GM12878 (cell line): ENCODE measurements at regions not wholly inside any gene's neighbourhood (a gene's known extent, or its start where the extent isn't known, plus 50 kb on each side); places are given as distances from the start of the nearest gene placed in this dataset.

Source experiments
- ATAC-seq: fragments of 200-7000 bp; cut with Tn5 transposase; 3 replicates; pipeline ENCODE4 v1.9.1; 2020; ENCODE audit warnings: mild to moderate bottlenecking, moderate library complexity
- BruUV-seq: library from RNA; stranded (reverse); fragments of 400-500 nt; replicated peaks from 2 replicates; lab custom pipeline; 2021; lab: Mats Ljungman, UMichigan
- CTCF ChIA-PET: fragments of 300-600 bp; sonication (Branson Sonifier 250); formaldehyde crosslinking; extraction: SDS; loops from one replicate; lab custom pipeline; 2021; ENCODE audit warnings: inconsistent platforms; lab: Yijun Ruan, JAX
- POLR2A ChIA-PET: fragments of 350-600 bp; formaldehyde crosslinking; extraction: SDS; loops from one replicate; lab custom pipeline; 2021; ENCODE audit warnings: inconsistent platforms; lab: Charles Lee
- RAD21 ChIA-PET: fragments of 300-600 bp; sonication (Branson Sonifier 250); formaldehyde crosslinking; loops from one replicate; lab custom pipeline; 2023; ENCODE audit warnings: antibody characterized with exemption; ENCODE audit not compliant: unreplicated experiment; lab: Charles Lee
- SMC1A ChIA-PET: fragments of 300-600 bp; sonication (Branson Sonifier 250); formaldehyde crosslinking; loops from one replicate; lab custom pipeline; 2023; ENCODE audit not compliant: unreplicated experiment, uncharacterized antibody; lab: Charles Lee
- DNase-seq: peaks from one replicate; pipeline ENCODE4 v3.0.0-alpha.2; 2011; ENCODE audit warnings: low read depth, low spot score
- FAIRE-seq: peaks from 3 replicates; lab custom pipeline; 2011; peaks lifted over from hg19 to GRCh38; lab: Jason Lieb, UNC
- H2AFZ ChIP-seq: 2 replicates; pipeline ENCODE4 v1.6.0; 2011; ENCODE audit warnings: low read depth, low read length, control low read depth; ENCODE audit not compliant: control insufficient read depth
- H3K27ac ChIP-seq: 2 replicates; pipeline ENCODE4 v1.5.1; 2011; ENCODE audit warnings: control low read depth; ENCODE audit not compliant: control insufficient read depth, insufficient read depth
- H3K27me3 ChIP-seq, 2 experiments: replicated peaks in 1 of 2; 2 replicates each; pipeline versions ENCODE4 v1.6.0 to v1.6.1; 2011; ENCODE audit warnings: low read length in 1 of 2; ENCODE audit not compliant: control insufficient read depth in 2 of 2, insufficient read depth in 2 of 2
- H3K36me3 ChIP-seq, 2 experiments: 2 replicates each; pipeline ENCODE4 v1.5.1; 2011; ENCODE audit warnings: low read length in 1 of 2; ENCODE audit not compliant: control insufficient read depth in 2 of 2, insufficient read depth in 2 of 2
- H3K4me1 ChIP-seq: 2 replicates; pipeline ENCODE4 v1.6.1; 2011; ENCODE audit warnings: mild to moderate bottlenecking, low read length, moderate library complexity, mixed read lengths; ENCODE audit not compliant: control insufficient read depth, insufficient read depth
- H3K4me2 ChIP-seq: 2 replicates; pipeline ENCODE4 v1.6.0; 2011; ENCODE audit warnings: control low read depth; ENCODE audit not compliant: control insufficient read depth, insufficient read depth
- H3K4me3 ChIP-seq: fragments of 200-600 bp; sonication (generic); 2 replicates; pipeline ENCODE4 v1.5.1; 2016
- H3K79me2 ChIP-seq: 2 replicates; pipeline ENCODE4 v1.6.0; 2011; ENCODE audit warnings: low read length; ENCODE audit not compliant: control insufficient read depth, insufficient read depth
- H3K9ac ChIP-seq: 2 replicates; pipeline ENCODE4 v1.8.0; 2011; ENCODE audit warnings: low read length, control low read depth, mixed read lengths; ENCODE audit not compliant: control insufficient read depth, insufficient read depth
- H3K9me3 ChIP-seq: replicated peaks from 3 replicates; pipeline ENCODE4 v1.5.1; 2011; ENCODE audit warnings: mild to moderate bottlenecking, low read length; ENCODE audit not compliant: control insufficient read depth, insufficient read depth
- H4K20me1 ChIP-seq: 2 replicates; pipeline ENCODE4 v1.6.0; 2011; ENCODE audit not compliant: control insufficient read depth, insufficient read depth
- BRCA1 ChIP-seq: IDR thresholded peaks from 2 replicates; pipeline ENCODE4 v1.6.1; 2011; ENCODE audit warnings: low read depth, low read length, improper control_type of control experiment
- EGR1 ChIP-seq, 2 experiments: IDR thresholded peaks; 1 replicate in 1 of 2; 2 replicates in 1 of 2; pipeline ENCODE4 v1.6.1; 2011 to 2012; ENCODE audit warnings: low read depth in 2 of 2, low read length in 2 of 2, borderline replicate concordance in 1 of 2, mild to moderate bottlenecking in 1 of 2, moderate library complexity in 1 of 2
- KDM1A ChIP-seq: fragments of 200-600 bp; sonication (generic); IDR thresholded peaks from 2 replicates; pipeline ENCODE4 v1.6.1; 2016; ENCODE audit warnings: borderline replicate concordance
- MYB ChIP-seq: fragments of 150-350 bp; IDR thresholded peaks from 2 replicates; pipeline ENCODE4 v1.6.1; 2014; ENCODE audit warnings: mild to moderate bottlenecking, low read depth, low read length, borderline replicate concordance
- PAX8 ChIP-seq: fragments of 450-650 bp; IDR thresholded peaks from 2 replicates; pipeline ENCODE4 v1.6.1; 2017; ENCODE audit warnings: mild to moderate bottlenecking, moderate library complexity
- POLR2A ChIP-seq: IDR thresholded peaks from 2 replicates; pipeline ENCODE4 v1.6.1; 2011; ENCODE audit warnings: low read depth, mild to moderate bottlenecking, low read length
- STAT1 ChIP-seq: fragments of 450-650 bp; conservative IDR thresholded peaks from 2 replicates; pipeline ENCODE4 v1.6.1; 2014; ENCODE audit warnings: antibody characterized with exemption, mild to moderate bottlenecking
- ZNF274 ChIP-seq: IDR thresholded peaks from one replicate; pipeline ENCODE4 v1.8.0; 2011; ENCODE audit not compliant: insufficient read length, insufficient read depth
- WGBS: methylation state at CpG from one replicate; pipeline ENCODE4 v1.1.6; 2016; ENCODE audit warnings: low lambda C conversion rate; ENCODE audit not compliant: insufficient replicate concordance, insufficient coverage; ENCODE audit errors: missing lambda C conversion rate; 5-methylcytosine and 5-hydroxymethylcytosine counted together
- in situ Hi-C: fragments of 300-500 bp; cut with MboI; formaldehyde crosslinking; loops from 9 replicates; pipeline ENCODE4 v1.14.3; 2018; ENCODE audit warnings: mixed read lengths
- intact Hi-C: fragments of 100-400 bp; cut with micrococcal nuclease; formaldehyde crosslinking; loops from one replicate; pipeline ENCODE4 v1.14.2; 2022; ENCODE audit not compliant: unreplicated experiment
- TF ChIP-seq, protein P1 (sequence below): fragments of 450-650 bp; IDR thresholded peaks from 2 replicates; pipeline ENCODE4 v1.6.1; 2017; ENCODE audit warnings: mild to moderate bottlenecking, moderate library complexity

- Histone ChIP-seq H3K27me3 (no peaks in the 10 kb centered on the region), H4K20me1 (no peaks in the 10 kb centered on the region), H3K4me3 (no peak overlapping the region), H2AFZ (no peak overlapping the region), H3K36me3 (no peaks in the 10 kb centered on the region), H3K9ac (no peak overlapping the region), H3K4me1 (no peaks in the 10 kb centered on the region), H3K4me2 (no peak overlapping the region), H3K9me3 (no peaks in the 10 kb centered on the region), H3K27ac (no peak overlapping the region), H3K79me2 (no peaks in the 10 kb centered on the region)
- no peak for TF ChIP-seq EGR1 (IDR thresholded peaks at IDR 0.05; ENCODE audit: borderline replicate concordance in 1 of 2, low read depth in 2 of 2, low read length in 2 of 2)
- no peak for TF ChIP-seq STAT1
- no peak for TF ChIP-seq BRCA1
- no peak for TF ChIP-seq KDM1A
- no peak for TF ChIP-seq POLR2A
- no peak for TF ChIP-seq ZNF274
- TF ChIP-seq, protein P1, sequence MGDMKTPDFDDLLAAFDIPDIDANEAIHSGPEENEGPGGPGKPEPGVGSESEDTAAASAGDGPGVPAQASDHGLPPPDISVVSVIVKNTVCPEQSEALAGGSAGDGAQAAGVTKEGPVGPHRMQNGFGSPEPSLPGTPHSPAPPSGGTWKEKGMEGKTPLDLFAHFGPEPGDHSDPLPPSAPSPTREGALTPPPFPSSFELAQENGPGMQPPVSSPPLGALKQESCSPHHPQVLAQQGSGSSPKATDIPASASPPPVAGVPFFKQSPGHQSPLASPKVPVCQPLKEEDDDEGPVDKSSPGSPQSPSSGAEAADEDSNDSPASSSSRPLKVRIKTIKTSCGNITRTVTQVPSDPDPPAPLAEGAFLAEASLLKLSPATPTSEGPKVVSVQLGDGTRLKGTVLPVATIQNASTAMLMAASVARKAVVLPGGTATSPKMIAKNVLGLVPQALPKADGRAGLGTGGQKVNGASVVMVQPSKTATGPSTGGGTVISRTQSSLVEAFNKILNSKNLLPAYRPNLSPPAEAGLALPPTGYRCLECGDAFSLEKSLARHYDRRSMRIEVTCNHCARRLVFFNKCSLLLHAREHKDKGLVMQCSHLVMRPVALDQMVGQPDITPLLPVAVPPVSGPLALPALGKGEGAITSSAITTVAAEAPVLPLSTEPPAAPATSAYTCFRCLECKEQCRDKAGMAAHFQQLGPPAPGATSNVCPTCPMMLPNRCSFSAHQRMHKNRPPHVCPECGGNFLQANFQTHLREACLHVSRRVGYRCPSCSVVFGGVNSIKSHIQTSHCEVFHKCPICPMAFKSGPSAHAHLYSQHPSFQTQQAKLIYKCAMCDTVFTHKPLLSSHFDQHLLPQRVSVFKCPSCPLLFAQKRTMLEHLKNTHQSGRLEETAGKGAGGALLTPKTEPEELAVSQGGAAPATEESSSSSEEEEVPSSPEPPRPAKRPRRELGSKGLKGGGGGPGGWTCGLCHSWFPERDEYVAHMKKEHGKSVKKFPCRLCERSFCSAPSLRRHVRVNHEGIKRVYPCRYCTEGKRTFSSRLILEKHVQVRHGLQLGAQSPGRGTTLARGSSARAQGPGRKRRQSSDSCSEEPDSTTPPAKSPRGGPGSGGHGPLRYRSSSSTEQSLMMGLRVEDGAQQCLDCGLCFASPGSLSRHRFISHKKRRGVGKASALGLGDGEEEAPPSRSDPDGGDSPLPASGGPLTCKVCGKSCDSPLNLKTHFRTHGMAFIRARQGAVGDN: no peak
- no peak for TF ChIP-seq PAX8
- no peak for TF ChIP-seq MYB
- no peak for FAIRE-seq
- intact Hi-C loops: no loop called here
- no TSS peak for BruUV-seq
- CTCF ChIA-PET: no interaction called here
- SMC1A ChIA-PET: no interaction called here
- ATAC-seq: no peak
- no peak for DNase-seq
- POLR2A ChIA-PET: no interaction called here
- RAD21 ChIA-PET: no interaction called here
- in situ Hi-C loops: no loop called here
- 0% methylated on average over 2 of the region's 2 CpGs for WGBS
Observed at GRCh38 chr2:188785061-188785460, 189.1 kb upstream of the COL3A1 start.
